ENCODE measurements at regions not wholly inside any gene's neighbourhood (a gene's known extent, or its start where the extent isn't known, plus 50 kb on each side); places are given as distances from the start of the nearest gene placed in this dataset.

DNA sequence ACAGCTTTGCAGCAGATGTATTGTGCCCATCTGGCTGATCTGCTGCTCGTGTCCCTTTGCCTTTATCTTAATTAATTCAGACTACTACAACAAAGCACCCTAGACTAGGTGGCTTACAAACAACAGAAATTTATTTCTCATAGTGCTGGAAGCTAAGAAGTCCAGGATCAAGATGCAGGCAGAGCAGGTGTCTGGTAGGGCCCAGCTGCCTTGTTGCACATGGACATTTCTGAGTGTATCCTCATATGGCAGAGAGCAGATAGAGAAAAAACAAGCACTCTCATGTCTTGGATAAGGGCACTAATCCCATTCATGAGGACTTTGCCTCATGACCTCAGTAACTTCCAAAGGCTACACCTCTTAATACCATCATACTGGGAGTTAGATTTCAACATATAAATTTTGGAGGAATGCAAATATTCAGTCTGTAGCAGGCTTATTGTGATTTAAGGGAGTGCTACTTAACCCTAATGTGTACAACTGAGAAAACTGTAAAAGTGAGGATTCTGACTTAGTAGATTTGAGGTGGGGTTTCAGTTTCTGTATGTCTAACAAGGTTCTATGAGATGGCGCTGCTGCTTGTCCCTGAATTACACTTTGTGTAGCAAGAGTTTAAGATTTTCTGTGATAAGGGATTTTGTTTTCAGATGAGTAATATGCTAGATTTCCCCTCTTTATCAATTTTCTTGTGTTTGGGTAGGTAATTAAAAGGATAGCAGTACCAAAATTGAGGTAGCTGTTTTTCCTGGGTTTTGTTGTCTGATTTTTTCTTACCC lies 473.2 kb upstream of the TECRL start:
- intact Hi-C loops (cut with DNase I) = no loop called here
- H3K4me3 ChIP-seq = no peak overlapping the region
- no peaks in the 10 kb centered on the region for H3K36me3 ChIP-seq
- no peaks in the 10 kb centered on the region for H3K9me3 ChIP-seq
- DNase-seq (ENCODE audit: extremely low spot score in 2 of 2) = no peak
- TF ChIP-seq POLR2AphosphoS5 (IDR thresholded peaks at IDR 0.05; ENCODE audit: insufficient read depth in 1 of 2, low read depth in 1 of 2) = no peak
- no peak for TF ChIP-seq POLR2A (IDR thresholded peaks at IDR 0.05)
- TF ChIP-seq, protein P1, sequence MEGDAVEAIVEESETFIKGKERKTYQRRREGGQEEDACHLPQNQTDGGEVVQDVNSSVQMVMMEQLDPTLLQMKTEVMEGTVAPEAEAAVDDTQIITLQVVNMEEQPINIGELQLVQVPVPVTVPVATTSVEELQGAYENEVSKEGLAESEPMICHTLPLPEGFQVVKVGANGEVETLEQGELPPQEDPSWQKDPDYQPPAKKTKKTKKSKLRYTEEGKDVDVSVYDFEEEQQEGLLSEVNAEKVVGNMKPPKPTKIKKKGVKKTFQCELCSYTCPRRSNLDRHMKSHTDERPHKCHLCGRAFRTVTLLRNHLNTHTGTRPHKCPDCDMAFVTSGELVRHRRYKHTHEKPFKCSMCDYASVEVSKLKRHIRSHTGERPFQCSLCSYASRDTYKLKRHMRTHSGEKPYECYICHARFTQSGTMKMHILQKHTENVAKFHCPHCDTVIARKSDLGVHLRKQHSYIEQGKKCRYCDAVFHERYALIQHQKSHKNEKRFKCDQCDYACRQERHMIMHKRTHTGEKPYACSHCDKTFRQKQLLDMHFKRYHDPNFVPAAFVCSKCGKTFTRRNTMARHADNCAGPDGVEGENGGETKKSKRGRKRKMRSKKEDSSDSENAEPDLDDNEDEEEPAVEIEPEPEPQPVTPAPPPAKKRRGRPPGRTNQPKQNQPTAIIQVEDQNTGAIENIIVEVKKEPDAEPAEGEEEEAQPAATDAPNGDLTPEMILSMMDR (IDR thresholded peaks at IDR 0.05) = no peak
- H3K27me3 ChIP-seq = no peaks in the 10 kb centered on the region
- no peaks in the 10 kb centered on the region for H3K4me1 ChIP-seq
- H3K27ac ChIP-seq = no peak overlapping the region

DNA sequence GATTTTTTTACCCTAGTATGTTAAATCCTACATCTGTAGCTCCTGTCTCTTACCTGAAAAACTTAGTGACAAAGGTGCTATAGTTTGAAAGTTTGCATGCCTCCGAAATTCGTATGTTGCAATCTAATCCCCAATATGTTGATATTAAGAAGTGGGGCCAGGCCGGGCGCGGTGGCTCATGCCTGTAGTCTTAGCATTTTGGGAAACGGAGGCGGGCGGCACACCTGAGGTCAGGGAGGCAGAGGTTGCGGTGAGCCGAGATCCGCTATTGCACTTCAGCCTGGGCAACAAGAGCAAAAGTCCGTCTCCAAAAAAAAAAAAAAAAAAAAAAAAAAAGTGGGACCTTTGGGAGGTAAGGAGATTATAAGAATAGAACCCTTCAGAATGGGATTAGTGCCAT lies 471.3 kb upstream of the TECRL start:
- Histone ChIP-seq H3K36me3 (no peaks in the 10 kb centered on the region), H3K27me3 (no peaks in the 10 kb centered on the region), H3K4me3 (no peak overlapping the region), H3K4me1 (no peaks in the 10 kb centered on the region), H3K27ac (no peak overlapping the region), H3K9me3 (no peaks in the 10 kb centered on the region)
- DNase-seq (ENCODE audit: extremely low spot score in 2 of 2) = no peak
- TF ChIP-seq POLR2A (IDR thresholded peaks at IDR 0.05) = no peak
- no peak for TF ChIP-seq POLR2AphosphoS5 (IDR thresholded peaks at IDR 0.05; ENCODE audit: insufficient read depth in 1 of 2, low read depth in 1 of 2)
- TF ChIP-seq, protein P1 (IDR thresholded peaks at IDR 0.05) = no peak
- intact Hi-C loops (cut with DNase I) = no loop called here

DNA sequence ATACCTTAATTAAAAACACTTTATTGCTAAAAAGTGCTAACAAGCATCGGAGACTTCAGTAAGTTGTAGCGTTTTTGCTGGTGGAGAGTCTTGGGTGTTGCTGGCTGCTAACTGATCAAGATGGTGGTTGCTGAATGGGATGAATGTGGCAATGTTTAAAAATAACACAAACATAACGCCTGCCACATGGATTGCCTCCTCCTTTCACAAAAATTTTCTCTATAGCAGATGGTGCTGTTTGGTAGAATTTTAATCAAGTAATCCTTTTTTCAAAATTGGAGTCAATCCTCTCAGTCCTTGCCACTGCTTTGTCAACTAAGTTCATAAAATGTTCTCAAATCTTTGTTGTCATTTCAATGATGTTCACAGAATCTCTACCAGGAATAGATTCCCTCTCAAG lies 466.8 kb upstream of the TECRL start:
- intact Hi-C loops (cut with DNase I) = no loop called here
- H3K4me3 ChIP-seq = no peak overlapping the region
- no peaks in the 10 kb centered on the region for H3K27me3 ChIP-seq
- H3K9me3 ChIP-seq = no peaks in the 10 kb centered on the region
- DNase-seq (ENCODE audit: extremely low spot score in 2 of 2) = no peak
- H3K27ac ChIP-seq = no peak overlapping the region
- H3K4me1 ChIP-seq = no peaks in the 10 kb centered on the region
- TF ChIP-seq POLR2A (IDR thresholded peaks at IDR 0.05) = no peak
- TF ChIP-seq POLR2AphosphoS5 (IDR thresholded peaks at IDR 0.05; ENCODE audit: insufficient read depth in 1 of 2, low read depth in 1 of 2) = no peak
- TF ChIP-seq, protein P1 (IDR thresholded peaks at IDR 0.05) = no peak
- no peaks in the 10 kb centered on the region for H3K36me3 ChIP-seq

DNA sequence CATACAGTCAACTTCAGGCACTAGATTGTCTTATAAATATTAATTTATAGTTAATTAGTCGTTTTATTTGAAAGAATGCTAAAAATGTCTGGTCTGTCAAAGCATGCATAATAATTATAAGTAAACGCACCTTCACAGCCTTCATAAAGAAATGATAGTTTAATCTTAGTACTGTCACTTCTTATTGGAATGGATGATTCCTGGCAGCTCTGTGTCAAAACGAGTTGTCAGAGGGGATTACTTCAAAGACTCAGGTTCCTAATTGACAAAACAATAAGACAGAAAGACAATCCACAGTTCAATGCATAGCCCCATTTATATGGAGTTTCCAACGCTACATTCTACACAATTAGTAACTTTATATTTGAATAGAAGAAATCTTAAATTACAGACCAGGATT lies 461.3 kb upstream of the TECRL start:
- Histone ChIP-seq H3K4me1 (no peaks in the 10 kb centered on the region), H3K36me3 (no peaks in the 10 kb centered on the region), H3K4me3 (no peak overlapping the region), H3K9me3 (no peaks in the 10 kb centered on the region), H3K27me3 (no peaks in the 10 kb centered on the region), H3K27ac (no peak overlapping the region)
- intact Hi-C loops (cut with DNase I) = no loop called here
- TF ChIP-seq POLR2AphosphoS5 (IDR thresholded peaks at IDR 0.05; ENCODE audit: insufficient read depth in 1 of 2, low read depth in 1 of 2) = no peak
- TF ChIP-seq, protein P1 (IDR thresholded peaks at IDR 0.05) = no peak
- TF ChIP-seq POLR2A (IDR thresholded peaks at IDR 0.05) = no peak
- DNase-seq (ENCODE audit: extremely low spot score in 2 of 2) = no peak

DNA sequence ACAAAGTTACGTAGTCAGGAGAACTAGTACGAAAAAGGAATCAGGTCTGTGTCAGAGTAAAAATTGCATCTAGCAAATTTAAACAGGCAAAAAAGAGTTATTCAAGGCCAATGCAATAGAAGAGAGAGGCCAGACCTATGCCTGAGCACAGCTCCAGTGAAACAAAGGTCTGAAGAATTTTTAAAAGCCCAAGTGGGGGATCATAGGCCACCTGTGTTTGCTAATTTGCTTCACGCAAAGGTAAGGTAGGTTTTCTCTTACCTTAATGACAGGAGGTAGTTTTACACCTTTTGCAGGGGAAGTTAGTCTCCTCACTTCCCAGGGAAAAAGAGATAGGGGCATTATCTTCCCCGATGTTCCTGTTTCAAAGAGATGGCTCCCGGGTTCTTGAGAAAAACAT lies 448.6 kb upstream of the TECRL start:
- Histone ChIP-seq H3K27me3 (no peaks in the 10 kb centered on the region), H3K27ac (no peak overlapping the region), H3K9me3 (no peaks in the 10 kb centered on the region), H3K4me1 (no peaks in the 10 kb centered on the region), H3K36me3 (no peaks in the 10 kb centered on the region), H3K4me3 (no peak overlapping the region)
- TF ChIP-seq, protein P1 (IDR thresholded peaks at IDR 0.05) = no peak
- TF ChIP-seq POLR2A (IDR thresholded peaks at IDR 0.05) = no peak
- TF ChIP-seq POLR2AphosphoS5 (IDR thresholded peaks at IDR 0.05; ENCODE audit: insufficient read depth in 1 of 2, low read depth in 1 of 2) = no peak
- intact Hi-C loops (cut with DNase I) = no loop called here
- no peak for DNase-seq (ENCODE audit: extremely low spot score in 2 of 2)

Measured in vagina (tissue), 2 donors.